ENCODE measurements at regions not wholly inside any gene's neighbourhood (a gene's known extent, or its start where the extent isn't known, plus 50 kb on each side); places are given as distances from the start of the nearest gene placed in this dataset.
A peak's percentile ranks its signal among the peaks of the same experiment; 100 is the strongest.
"Not testable (repeated sequence)": the region's sequence is repeated elsewhere in the genome, so short reads cannot be mapped to it uniquely, and the experiment has no call there.

GRCh38 chr9:99491408-99492158, 269.5 kb downstream of the SEC61B start:
- H3K9me3 ChIP-seq (ENCODE audit: control insufficient read depth, low read length) = no peaks in the 10 kb centered on the region
- H3K9ac ChIP-seq = no peak overlapping the region
- H2AFZ ChIP-seq = no peak overlapping the region
- no peaks in the 10 kb centered on the region for H3K79me2 ChIP-seq
- H3K4me3 ChIP-seq (ENCODE audit: low read depth, low read length) = no peak overlapping the region
- no peaks in the 10 kb centered on the region for H3K36me3 ChIP-seq (ENCODE audit: control insufficient read depth, insufficient read depth, low read length)
- no peak overlapping the region for H3K4me2 ChIP-seq (ENCODE audit: low read length)
- no peak for TF ChIP-seq CTCF (IDR thresholded peaks at IDR 0.05)
- H3K27me3 ChIP-seq (ENCODE audit: control insufficient read depth, insufficient read depth, low read length) = no peaks in the 10 kb centered on the region
- H3K4me1 ChIP-seq = no peaks in the 10 kb centered on the region
- no peak overlapping the region for H3K27ac ChIP-seq

GRCh38 chr9:99497641-99498040, 275.6 kb downstream of the SEC61B start:
- Histone ChIP-seq H3K4me1 (no peaks in the 10 kb centered on the region), H3K27ac (no peak overlapping the region), H3K36me3 (ENCODE audit: control insufficient read depth, insufficient read depth, low read length) (no peaks in the 10 kb centered on the region), H3K9ac (no peak overlapping the region), H3K9me3 (ENCODE audit: control insufficient read depth, low read length) (no peaks in the 10 kb centered on the region), H3K27me3 (ENCODE audit: control insufficient read depth, insufficient read depth, low read length) (no peaks in the 10 kb centered on the region), H3K4me3 (ENCODE audit: low read depth, low read length) (no peak overlapping the region), H2AFZ (no peak overlapping the region), H3K4me2 (ENCODE audit: low read length) (no peak overlapping the region), H3K79me2 (no peaks in the 10 kb centered on the region)
- no peak for TF ChIP-seq CTCF (IDR thresholded peaks at IDR 0.05)

GRCh38 chr9:99498979-99499378, 276.9 kb downstream of the SEC61B start:
- H3K36me3 ChIP-seq (ENCODE audit: control insufficient read depth, insufficient read depth, low read length); H3K9ac ChIP-seq; H3K4me1 ChIP-seq; H3K27ac ChIP-seq; H3K27me3 ChIP-seq (ENCODE audit: control insufficient read depth, insufficient read depth, low read length); H3K79me2 ChIP-seq; H3K4me3 ChIP-seq (ENCODE audit: low read depth, low read length); H3K4me2 ChIP-seq (ENCODE audit: low read length); H3K9me3 ChIP-seq (ENCODE audit: control insufficient read depth, low read length): not testable (repeated sequence)
- peak overlapping the region; percentile 58 for H2AFZ ChIP-seq

GRCh38 chr9:99505936-99506335, 283.9 kb downstream of the SEC61B start:
- H3K4me1 ChIP-seq = no peaks in the 10 kb centered on the region
- no peak overlapping the region for H3K27ac ChIP-seq
- H3K27me3 ChIP-seq (ENCODE audit: control insufficient read depth, insufficient read depth, low read length) = no peaks in the 10 kb centered on the region
- H2AFZ ChIP-seq = no peak overlapping the region
- H3K4me3 ChIP-seq (ENCODE audit: low read depth, low read length) = no peak overlapping the region
- TF ChIP-seq CTCF (IDR thresholded peaks at IDR 0.05) = no peak
- H3K9me3 ChIP-seq (ENCODE audit: control insufficient read depth, low read length) = no peaks in the 10 kb centered on the region
- H3K4me2 ChIP-seq (ENCODE audit: low read length) = no peak overlapping the region
- no peak overlapping the region for H3K9ac ChIP-seq
- H3K79me2 ChIP-seq = no peaks in the 10 kb centered on the region
- no peaks in the 10 kb centered on the region for H3K36me3 ChIP-seq (ENCODE audit: control insufficient read depth, insufficient read depth, low read length)

- H2AFZ ChIP-seq = no peak overlapping the region
- no peaks in the 10 kb centered on the region for H3K27me3 ChIP-seq (ENCODE audit: control insufficient read depth, insufficient read depth, low read length)
- H3K9me3 ChIP-seq (ENCODE audit: control insufficient read depth, low read length) = no peaks in the 10 kb centered on the region
- no peak overlapping the region for H3K4me3 ChIP-seq (ENCODE audit: low read depth, low read length)
- H3K9ac ChIP-seq = no peak overlapping the region
- no peaks in the 10 kb centered on the region for H3K79me2 ChIP-seq
- no peak overlapping the region for H3K4me2 ChIP-seq (ENCODE audit: low read length)
- no peak overlapping the region for H3K27ac ChIP-seq
- no peaks in the 10 kb centered on the region for H3K4me1 ChIP-seq
- no peak for TF ChIP-seq CTCF (IDR thresholded peaks at IDR 0.05)
- no peaks in the 10 kb centered on the region for H3K36me3 ChIP-seq (ENCODE audit: control insufficient read depth, insufficient read depth, low read length)
These were observed 284.8 kb downstream of the SEC61B start for GRCh38 chr9:99506747-99507348.

Data from parathyroid adenoma (tissue), 2 donors.